ENCODE measurements at regions not wholly inside any gene's neighbourhood (a gene's known extent, or its start where the extent isn't known, plus 50 kb on each side); places are given as distances from the start of the nearest gene placed in this dataset.

- DNase-seq, result peak; percentile 48
These were observed 240.0 kb downstream of the LOXHD1 start for GRCh38 chr18:46416706-46417638.

GRCh38 chr18:46418663-46419260 lies 238.3 kb downstream of the LOXHD1 start:
- peak; percentile 22 for DNase-seq

GRCh38 chr18:46419391-46420141 lies 237.5 kb downstream of the LOXHD1 start:
- DNase-seq, result no peak

GRCh38 chr18:46421973-46422551 lies 235.0 kb downstream of the LOXHD1 start:
- no peak for DNase-seq

- peak; percentile 31 for DNase-seq
These were observed 234.4 kb downstream of the LOXHD1 start for GRCh38 chr18:46422552-46423055.

- DNase-seq, result no peak
These were observed 233.7 kb downstream of the LOXHD1 start for GRCh38 chr18:46423226-46423805.

GRCh38 chr18:46424898-46425297 lies 232.1 kb downstream of the LOXHD1 start:
- no peak for DNase-seq

- DNase-seq, result no peak
These were observed 231.5 kb downstream of the LOXHD1 start for GRCh38 chr18:46425511-46425910.

GRCh38 chr18:46426021-46426678 lies 230.9 kb downstream of the LOXHD1 start:
- no peak for DNase-seq

- no peak for DNase-seq
These were observed 230.4 kb downstream of the LOXHD1 start for GRCh38 chr18:46426679-46427047.

All from OCI-M1 (cell line).